ENCODE measurements at regions not wholly inside any gene's neighbourhood (a gene's known extent, or its start where the extent isn't known, plus 50 kb on each side); places are given as distances from the start of the nearest gene placed in this dataset.
"Not testable (repeated sequence)": the region's sequence is repeated elsewhere in the genome, so short reads cannot be mapped to it uniquely, and the experiment has no call there.

GRCh38 chr3:159401069-159401468 is 587.6 kb upstream of the IL12A start:
- no peak for DNase-seq

GRCh38 chr3:159409711-159410110 is 578.9 kb upstream of the IL12A start:
- not testable (repeated sequence) for DNase-seq

- DNase-seq, result no peak
These were observed 575.3 kb upstream of the IL12A start for GRCh38 chr3:159413319-159413718.

GRCh38 chr3:159416856-159417255 is 571.8 kb upstream of the IL12A start:
- DNase-seq, result no peak

GRCh38 chr3:159417761-159418160 is 570.9 kb upstream of the IL12A start:
- DNase-seq, result no peak

GRCh38 chr3:159418571-159419526 is 569.8 kb upstream of the IL12A start:
- DNase-seq, result no peak

- no peak for DNase-seq
These were observed 558.9 kb upstream of the IL12A start for GRCh38 chr3:159429702-159430101.

GRCh38 chr3:159432682-159433340 is 555.8 kb upstream of the IL12A start:
- no peak for DNase-seq

- no peak for DNase-seq
These were observed 549.3 kb upstream of the IL12A start for GRCh38 chr3:159439346-159439745.

- no peak for DNase-seq
These were observed 547.4 kb upstream of the IL12A start for GRCh38 chr3:159441279-159441678.

GRCh38 chr3:159443266-159443665 is 545.4 kb upstream of the IL12A start:
- no peak for DNase-seq

GRCh38 chr3:159447841-159448240 is 540.8 kb upstream of the IL12A start:
- DNase-seq, result no peak

- no peak for DNase-seq
These were observed 539.7 kb upstream of the IL12A start for GRCh38 chr3:159448902-159449301.

GRCh38 chr3:159451067-159451466 is 537.6 kb upstream of the IL12A start:
- DNase-seq, result no peak

GRCh38 chr3:159451482-159451881 is 537.2 kb upstream of the IL12A start:
- no peak for DNase-seq

- DNase-seq, result no peak
These were observed 535.6 kb upstream of the IL12A start for GRCh38 chr3:159453036-159453435.

- DNase-seq, result no peak
These were observed 534.7 kb upstream of the IL12A start for GRCh38 chr3:159453945-159454344.

- DNase-seq, result no peak
These were observed 532.9 kb upstream of the IL12A start for GRCh38 chr3:159455741-159456181.

- no peak for DNase-seq
These were observed 530.6 kb upstream of the IL12A start for GRCh38 chr3:159458010-159458409.

GRCh38 chr3:159458982-159459381 is 529.7 kb upstream of the IL12A start:
- no peak for DNase-seq

GRCh38 chr3:159472611-159473010 is 516.0 kb upstream of the IL12A start:
- DNase-seq, result no peak

- DNase-seq, result no peak
These were observed 515.4 kb upstream of the IL12A start for GRCh38 chr3:159473206-159473605.

- no peak for DNase-seq
These were observed 508.6 kb upstream of the IL12A start for GRCh38 chr3:159480046-159480445.

Data from NCI-H1694 treated with DMSO at 0.1 percent for 48 hours (cell line).